ENCODE measurements at regions not wholly inside any gene's neighbourhood (a gene's known extent, or its start where the extent isn't known, plus 50 kb on each side); places are given as distances from the start of the nearest gene placed in this dataset.

- TF ChIP-seq ZNF462 (CRISPR knock-in tag; IDR thresholded peaks at IDR 0.05): no peak
- no peak for TF ChIP-seq NANOG (IDR thresholded peaks at IDR 0.05; ENCODE audit: borderline replicate concordance)
- no peak for TF ChIP-seq JUNB (IDR thresholded peaks at IDR 0.05; ENCODE audit: unreplicated experiment)
- no peak for TF ChIP-seq EZH2 (IDR thresholded peaks at IDR 0.05; ENCODE audit: low read depth, unreplicated experiment)
Observed at GRCh38 chr10:130434446-130435385, 298.5 kb downstream of the GLRX3 start (continued).

GRCh38 chr10:130435961-130436360, 299.8 kb downstream of the GLRX3 start:
- Mint-ChIP-seq H3K4me1 (no peaks in the 10 kb centered on the region), H3K36me3 (ENCODE audit: low read depth) (peaks cover 61% of the 10 kb centered on the region), H3K9me3 (peaks cover 99% of the 10 kb centered on the region), H3K27ac (no peak overlapping the region), H3K4me3 (no peak overlapping the region), H3K27me3 (ENCODE audit: insufficient read depth, low read depth, poor library complexity) (peaks cover 16% of the 10 kb centered on the region)
- Histone ChIP-seq H3K4me3 (no peak overlapping the region), H3K4me1 (ENCODE audit: insufficient read depth) (no peaks in the 10 kb centered on the region), H4K20me1 (replicated peaks; ENCODE audit: insufficient read depth) (no peaks in the 10 kb centered on the region), H3K79me2 (replicated peaks; ENCODE audit: insufficient read depth) (no peaks in the 10 kb centered on the region), H2AFZ (no peak overlapping the region), H3K9me2 (ENCODE audit: insufficient read depth) (no peaks in the 10 kb centered on the region), H3K27ac (ENCODE audit: low read depth) (no peak overlapping the region), H3F3A (replicated peaks; ENCODE audit: low read depth) (no peaks in the 10 kb centered on the region), H3K4me2 (no peak overlapping the region), H3K27me3 (ENCODE audit: insufficient read depth) (no peaks in the 10 kb centered on the region), H3K36me3 (ENCODE audit: insufficient read depth) (no peaks in the 10 kb centered on the region)
- DNase-seq (ENCODE audit: low spot score) (no peak), ATAC-seq (no peak)
- TF ChIP-seq REST (IDR thresholded peaks at IDR 0.05; ENCODE audit: unreplicated experiment) (no peak), ZNF331 (CRISPR knock-in tag; IDR thresholded peaks at IDR 0.05; ENCODE audit: low read depth) (no peak), ETS1 (IDR thresholded peaks at IDR 0.05) (no peak), CTCF (conservative IDR thresholded peaks at IDR 0.05; ENCODE audit: low read depth in 2 of 2) (no peak), STAT1 (IDR thresholded peaks at IDR 0.05; ENCODE audit: unreplicated experiment) (no peak), CREB1 (CRISPR knock-in tag; IDR thresholded peaks at IDR 0.05; ENCODE audit: low read depth) (no peak), JUNB (IDR thresholded peaks at IDR 0.05; ENCODE audit: unreplicated experiment) (no peak), NANOG (IDR thresholded peaks at IDR 0.05; ENCODE audit: borderline replicate concordance) (no peak)

Data from GM23338 (cell line).